ENCODE measurements at regions not wholly inside any gene's neighbourhood (a gene's known extent, or its start where the extent isn't known, plus 50 kb on each side); places are given as distances from the start of the nearest gene placed in this dataset.

DNA sequence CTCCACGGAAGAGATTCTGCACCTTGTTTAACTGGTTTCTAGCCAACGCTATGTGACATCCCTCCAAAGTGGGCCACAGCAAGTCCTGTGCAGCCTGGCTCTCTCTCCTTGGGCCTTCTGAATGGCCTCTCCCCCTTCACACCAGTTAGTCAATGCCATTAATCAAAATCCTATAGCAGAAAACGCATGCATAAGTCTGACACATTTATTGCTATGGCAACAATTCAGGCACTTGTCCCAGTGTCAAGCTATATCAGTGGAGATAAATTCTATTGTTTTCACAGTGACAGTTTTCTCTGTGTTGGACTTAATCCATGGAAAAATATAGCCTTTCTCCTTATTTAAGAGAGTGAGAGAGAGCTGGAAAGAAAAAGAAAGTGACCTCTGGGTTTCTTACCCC, 87.2 kb upstream of the TOX3 start:
- no peaks in the 10 kb centered on the region for H3K36me3 ChIP-seq (ENCODE audit: control insufficient read depth in 2 of 4, insufficient read depth in 4 of 4, low read length in 3 of 4)
- H2BK120ac ChIP-seq (replicated peaks; ENCODE audit: low read depth, low read length) = no peak overlapping the region
- no peak overlapping the region for H2BK5ac ChIP-seq (ENCODE audit: low read depth, low read length)
- no peak overlapping the region for H4K5ac ChIP-seq (ENCODE audit: insufficient read length, low read depth, low read length)
- ChIA-PET POLR2A (ENCODE audit: partially characterized antibody) (no interaction called here), CTCF (ENCODE audit: partially characterized antibody) (interaction anchor here (1.4 kb wide), 1 partner anchor 73 kb away, joined by 3 read pairs; no protein-coding TSS in a partner anchor)
- H2AFZ ChIP-seq (ENCODE audit: low read length) = no peak overlapping the region
- H3K56ac ChIP-seq (replicated peaks; ENCODE audit: insufficient read length, low read depth, low read length) = no peak overlapping the region
- no peak overlapping the region for H4K8ac ChIP-seq (ENCODE audit: extremely low read depth, insufficient read depth, low read length)
- H2AK5ac ChIP-seq (ENCODE audit: low read depth, low read length) = no peak overlapping the region
- DNase-seq (ENCODE audit: low read depth in 1 of 2, low spot score in 2 of 2) (no peak), FAIRE-seq (no peak)
- TF ChIP-seq RAD21 (IDR thresholded peaks at IDR 0.05 in 1 of 2, conservative IDR thresholded peaks at IDR 0.05 in 1 of 2; ENCODE audit: low read depth in 2 of 2, low read length in 2 of 2) = no peak
- TF ChIP-seq HDAC6 (IDR thresholded peaks at IDR 0.05; ENCODE audit: low read depth, low read length) = no peak
- no peak for TF ChIP-seq CBX8 (IDR thresholded peaks at IDR 0.05; ENCODE audit: borderline replicate concordance, low read depth, low read length)
- TF ChIP-seq SUZ12 (IDR thresholded peaks at IDR 0.05; ENCODE audit: low read length) = no peak
- TF ChIP-seq CHD2 (IDR thresholded peaks at IDR 0.05; ENCODE audit: low read length) = no peak
- TF ChIP-seq, protein P1, sequence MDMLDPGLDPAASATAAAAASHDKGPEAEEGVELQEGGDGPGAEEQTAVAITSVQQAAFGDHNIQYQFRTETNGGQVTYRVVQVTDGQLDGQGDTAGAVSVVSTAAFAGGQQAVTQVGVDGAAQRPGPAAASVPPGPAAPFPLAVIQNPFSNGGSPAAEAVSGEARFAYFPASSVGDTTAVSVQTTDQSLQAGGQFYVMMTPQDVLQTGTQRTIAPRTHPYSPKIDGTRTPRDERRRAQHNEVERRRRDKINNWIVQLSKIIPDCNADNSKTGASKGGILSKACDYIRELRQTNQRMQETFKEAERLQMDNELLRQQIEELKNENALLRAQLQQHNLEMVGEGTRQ (IDR thresholded peaks at IDR 0.05; ENCODE audit: low read length) = no peak
- no peaks in the 10 kb centered on the region for H3K79me1 ChIP-seq (ENCODE audit: low read depth, low read length)
- H3K9ac ChIP-seq (replicated peaks in 1 of 4; ENCODE audit: extremely low read depth in 1 of 4, low read depth in 3 of 4, low read length in 3 of 4) = no peak overlapping the region
- no peaks in the 10 kb centered on the region for H3K27me3 ChIP-seq (replicated peaks in 1 of 4; ENCODE audit: control insufficient read depth in 3 of 4, extremely low read depth in 1 of 4, insufficient read depth in 3 of 4, low read length in 3 of 4)
- no peak overlapping the region for H3K27ac ChIP-seq (ENCODE audit: low read depth, low read length)
- H3K79me2 ChIP-seq (ENCODE audit: control insufficient read depth in 1 of 2, insufficient read depth in 2 of 2, low read length in 2 of 2) = no peaks in the 10 kb centered on the region
- peaks cover 0 to 4% of the 10 kb centered on the region in 2 experiments; a peak in 1 of 4 replicates for H3K9me3 ChIP-seq (ENCODE audit: insufficient read depth in 2 of 2, low read depth in 1 of 2, low read length in 1 of 2)
- no peak overlapping the region for H3K4me2 ChIP-seq (ENCODE audit: insufficient read depth in 1 of 2, low read depth in 2 of 2, low read length in 2 of 2)
- no peaks in the 10 kb centered on the region for H3K23me2 ChIP-seq (ENCODE audit: low read depth, low read length)
- no peak overlapping the region for H3K4ac ChIP-seq (replicated peaks; ENCODE audit: insufficient read length, low read depth, low read length)
- no peak overlapping the region for H3K4me3 ChIP-seq (ENCODE audit: extremely low read depth in 1 of 4, insufficient read depth in 2 of 4, low read depth in 3 of 4, low read length in 4 of 4)
- no peak overlapping the region for H3K18ac ChIP-seq (ENCODE audit: extremely low read depth, low read length)
- H4K91ac ChIP-seq (replicated peaks; ENCODE audit: insufficient read length, low read length) = no peak overlapping the region
- no peaks in the 10 kb centered on the region for H4K20me1 ChIP-seq (replicated peaks in 1 of 2; ENCODE audit: control insufficient read depth in 1 of 2, insufficient read depth in 2 of 2, low read length in 2 of 2)
- no peak overlapping the region for H3K14ac ChIP-seq (ENCODE audit: insufficient read length)
- H2BK15ac ChIP-seq (ENCODE audit: low read length) = no peak overlapping the region
- 90% methylated on average over 3 of the region's 3 CpGs; no CpG with 5 or more reads in 1 of the 2 experiments for WGBS, 2 experiments (ENCODE audit: extremely low coverage in 1 of 2, insufficient coverage in 1 of 2, insufficient read length in 1 of 2, insufficient replicate concordance in 2 of 2, low coverage in 1 of 2, low lambda C conversion rate in 2 of 2, missing lambda C conversion rate in 1 of 2)
- no peak overlapping the region for H2BK12ac ChIP-seq (ENCODE audit: low read depth, low read length)
- H3K23ac ChIP-seq (ENCODE audit: insufficient read length) = no peak overlapping the region
- H2BK20ac ChIP-seq (ENCODE audit: low read length) = no peak overlapping the region
- H3K4me1 ChIP-seq (replicated peaks in 1 of 4; ENCODE audit: control insufficient read depth in 3 of 4, insufficient read depth in 4 of 4, low read length in 3 of 4) = no peaks in the 10 kb centered on the region
